Fibroblast of mammary gland (primary cell): ENCODE measurements at regions not wholly inside any gene's neighbourhood (a gene's known extent, or its start where the extent isn't known, plus 50 kb on each side); places are given as distances from the start of the nearest gene placed in this dataset.

ENCODE experiments used
- DNase-seq: peaks from one replicate; pipeline ENCODE4 v3.0.0-alpha.2; 2010; ENCODE audit warnings: low read depth
- H3K4me3 ChIP-seq: 2 replicates; pipeline ENCODE4 v1.5.1; 2011; ENCODE audit warnings: low read depth, mild to moderate bottlenecking, low read length, moderate library complexity; ENCODE audit not compliant: control insufficient read depth
- TF ChIP-seq, protein P1 (sequence below): conservative IDR thresholded peaks from 2 replicates; pipeline ENCODE4 v1.5.1; 2011; ENCODE audit warnings: low read depth, low read length, inconsistent platforms; ENCODE audit not compliant: control insufficient read depth, insufficient read depth

DNA sequence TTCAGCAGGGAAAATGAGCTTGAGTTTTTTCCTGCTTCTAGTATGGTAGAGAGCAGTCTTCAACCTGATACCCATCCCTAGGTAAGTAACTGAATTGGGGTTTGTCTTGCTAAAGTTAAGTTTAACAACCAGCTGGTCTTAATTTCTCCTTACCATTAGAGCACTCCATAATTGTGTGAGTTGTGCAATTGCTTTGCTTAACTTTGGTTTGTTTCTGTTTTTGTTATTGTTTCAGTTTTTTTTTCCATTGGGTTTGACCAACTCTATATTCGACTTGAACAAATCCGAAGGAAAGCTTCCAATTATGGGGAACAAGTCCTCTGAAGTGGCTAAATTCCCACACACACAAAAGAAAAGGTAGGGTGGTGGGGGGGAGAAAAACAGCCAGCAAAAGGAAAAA lies 641.1 kb downstream of the PLA2G4A start:
- TF ChIP-seq, protein P1, sequence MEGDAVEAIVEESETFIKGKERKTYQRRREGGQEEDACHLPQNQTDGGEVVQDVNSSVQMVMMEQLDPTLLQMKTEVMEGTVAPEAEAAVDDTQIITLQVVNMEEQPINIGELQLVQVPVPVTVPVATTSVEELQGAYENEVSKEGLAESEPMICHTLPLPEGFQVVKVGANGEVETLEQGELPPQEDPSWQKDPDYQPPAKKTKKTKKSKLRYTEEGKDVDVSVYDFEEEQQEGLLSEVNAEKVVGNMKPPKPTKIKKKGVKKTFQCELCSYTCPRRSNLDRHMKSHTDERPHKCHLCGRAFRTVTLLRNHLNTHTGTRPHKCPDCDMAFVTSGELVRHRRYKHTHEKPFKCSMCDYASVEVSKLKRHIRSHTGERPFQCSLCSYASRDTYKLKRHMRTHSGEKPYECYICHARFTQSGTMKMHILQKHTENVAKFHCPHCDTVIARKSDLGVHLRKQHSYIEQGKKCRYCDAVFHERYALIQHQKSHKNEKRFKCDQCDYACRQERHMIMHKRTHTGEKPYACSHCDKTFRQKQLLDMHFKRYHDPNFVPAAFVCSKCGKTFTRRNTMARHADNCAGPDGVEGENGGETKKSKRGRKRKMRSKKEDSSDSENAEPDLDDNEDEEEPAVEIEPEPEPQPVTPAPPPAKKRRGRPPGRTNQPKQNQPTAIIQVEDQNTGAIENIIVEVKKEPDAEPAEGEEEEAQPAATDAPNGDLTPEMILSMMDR, result no peak
- DNase-seq, result no peak
- H3K4me3 ChIP-seq, result no peak overlapping the region

DNA sequence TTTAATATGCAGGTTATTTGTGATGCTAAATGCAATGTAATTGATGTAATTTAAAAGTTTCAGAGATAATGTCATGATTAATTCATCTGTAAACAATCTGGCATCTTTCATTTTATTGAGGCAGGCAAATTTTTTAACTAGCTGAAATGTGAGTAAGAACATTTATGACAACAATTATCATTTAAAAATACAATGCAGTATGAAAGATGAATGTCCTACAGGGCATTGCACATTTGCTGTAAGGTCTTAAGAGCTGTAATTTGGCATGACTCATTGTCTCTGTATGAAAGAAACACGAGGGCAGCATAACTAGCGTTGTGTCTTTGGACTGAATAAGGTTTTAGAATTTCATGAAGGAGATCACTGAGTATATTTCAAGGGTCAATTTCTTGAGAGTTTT lies 642.8 kb downstream of the PLA2G4A start:
- no peak overlapping the region for H3K4me3 ChIP-seq
- TF ChIP-seq, protein P1, result no peak
- no peak for DNase-seq

DNA sequence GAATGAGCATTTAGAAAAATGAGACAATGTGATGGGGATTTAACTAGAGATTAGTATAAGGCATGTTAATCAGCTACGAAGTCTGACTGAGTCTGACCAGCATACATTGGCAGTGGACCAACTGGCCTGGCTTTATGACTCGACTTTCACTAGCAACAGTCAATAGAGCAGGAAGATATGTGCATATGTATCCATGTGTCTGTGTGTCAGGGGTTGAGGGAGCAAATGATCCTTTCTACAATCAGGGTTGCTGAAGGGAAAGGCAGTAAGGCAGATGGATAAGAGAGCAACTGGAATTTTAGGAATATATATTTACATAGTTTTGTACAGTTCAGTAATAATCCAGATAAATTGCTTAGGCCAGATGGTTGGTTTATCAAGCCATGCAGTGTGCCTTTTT lies 645.6 kb downstream of the PLA2G4A start:
- peak; percentile 29 for DNase-seq
- TF ChIP-seq, protein P1, result no peak
- no peak overlapping the region for H3K4me3 ChIP-seq

GRCh38 chr1:187476671-187477070 lies 647.9 kb downstream of the PLA2G4A start:
- TF ChIP-seq, protein P1, result peak; percentile 19
- H3K4me3 ChIP-seq, result no peak overlapping the region
- peak; percentile 11 for DNase-seq

DNA sequence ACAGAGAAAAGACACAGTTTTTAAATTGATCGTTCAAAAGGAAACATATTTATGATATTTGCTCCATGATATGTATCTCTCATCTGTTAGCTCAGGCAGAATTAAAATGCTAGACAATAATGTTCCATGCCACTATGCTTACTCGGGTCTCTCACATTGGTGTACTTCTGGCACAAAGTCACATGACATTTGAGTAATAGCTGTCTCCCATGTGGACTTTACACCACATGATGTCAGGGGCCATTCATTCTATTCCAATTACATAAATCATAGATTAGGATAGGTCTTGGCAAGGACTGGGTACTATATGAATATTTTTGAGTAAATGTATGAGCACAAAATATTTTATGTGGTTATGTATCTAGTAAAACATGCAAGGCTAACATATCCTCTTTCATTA lies 648.4 kb downstream of the PLA2G4A start:
- H3K4me3 ChIP-seq, result no peak overlapping the region
- no peak for DNase-seq
- TF ChIP-seq, protein P1, result no peak

DNA sequence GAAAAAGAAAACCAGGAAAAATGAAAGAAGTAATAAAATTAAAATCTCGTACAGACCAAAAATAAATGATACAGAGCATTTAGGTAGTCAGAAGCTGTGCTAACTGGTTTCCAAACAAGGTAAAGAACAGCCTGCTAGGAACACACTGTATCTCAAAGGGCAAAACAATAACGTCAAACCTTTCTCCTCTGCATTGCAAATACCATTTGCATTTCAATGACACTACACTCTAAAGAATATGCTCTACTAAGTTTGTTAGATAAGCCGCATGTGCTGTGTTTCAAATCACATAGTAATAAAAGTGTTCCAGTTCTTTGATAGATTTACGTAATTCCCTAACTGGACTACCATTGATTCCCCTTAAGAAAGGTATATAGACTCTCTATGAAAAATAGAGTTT lies 648.8 kb downstream of the PLA2G4A start:
- H3K4me3 ChIP-seq, result no peak overlapping the region
- no peak for DNase-seq
- TF ChIP-seq, protein P1, result no peak

- TF ChIP-seq, protein P1, result no peak
- no peak for DNase-seq
Observed at GRCh38 chr1:187481581-187482148, 652.9 kb downstream of the PLA2G4A start.

More at GRCh38 chr1:187481581-187482148, 652.9 kb downstream of the PLA2G4A start:
- H3K4me3 ChIP-seq, result no peak overlapping the region
